ENCODE measurements at regions not wholly inside any gene's neighbourhood (a gene's known extent, or its start where the extent isn't known, plus 50 kb on each side); places are given as distances from the start of the nearest gene placed in this dataset.

- TF ChIP-seq EP300 (IDR thresholded peaks at IDR 0.05; ENCODE audit: borderline replicate concordance in 1 of 2, low read depth in 2 of 2, low read length in 2 of 2) (no peak), CTCF (IDR thresholded peaks at IDR 0.05; ENCODE audit: control extremely low read depth in 1 of 3, insufficient read depth in 1 of 3, low read depth in 1 of 3, low read length in 3 of 3) (no peak), KDM5A (IDR thresholded peaks at IDR 0.05; ENCODE audit: low read length) (no peak), CEBPB (IDR thresholded peaks at IDR 0.05; ENCODE audit: low read depth, low read length) (no peak), CHD2 (IDR thresholded peaks at IDR 0.05; ENCODE audit: low read length) (no peak)
Measured at GRCh38 chr11:10379426-10379825, 74.6 kb downstream of the ADM start.
